HG02678 (cell line): ENCODE measurements at regions not wholly inside any gene's neighbourhood (a gene's known extent, or its start where the extent isn't known, plus 50 kb on each side); places are given as distances from the start of the nearest gene placed in this dataset.
A peak's percentile ranks its signal among the peaks of the same experiment; 100 is the strongest.

Source experiments
- ATAC-seq: cut with Tn5 transposase; IDR thresholded peaks from one replicate; pipeline ENCODE4 v1.9.1; 2021; ENCODE audit warnings: mild to moderate bottlenecking, moderate library complexity; ENCODE audit not compliant: unreplicated experiment

- no peak for ATAC-seq
Measured at GRCh38 chr6:113512576-113512975, 344.6 kb upstream of the MARCKS start.

- no peak for ATAC-seq
Measured at GRCh38 chr6:113513086-113513485, 344.1 kb upstream of the MARCKS start.

GRCh38 chr6:113522376-113522775 is 334.8 kb upstream of the MARCKS start:
- no peak for ATAC-seq

- no peak for ATAC-seq
Measured at GRCh38 chr6:113524826-113525225, 332.3 kb upstream of the MARCKS start.

- ATAC-seq: no peak
Measured at GRCh38 chr6:113526553-113526952, 330.6 kb upstream of the MARCKS start.

- no peak for ATAC-seq
Measured at GRCh38 chr6:113526995-113527394, 330.1 kb upstream of the MARCKS start.

- no peak for ATAC-seq
Measured at GRCh38 chr6:113528111-113528510, 329.0 kb upstream of the MARCKS start.

- ATAC-seq: no peak
Measured at GRCh38 chr6:113529196-113529595, 327.9 kb upstream of the MARCKS start.

- ATAC-seq: no peak
Measured at GRCh38 chr6:113529879-113530278, 327.3 kb upstream of the MARCKS start.

GRCh38 chr6:113530769-113531168 is 326.4 kb upstream of the MARCKS start:
- no peak for ATAC-seq

- ATAC-seq: no peak
Measured at GRCh38 chr6:113539202-113539601, 317.9 kb upstream of the MARCKS start.

- no peak for ATAC-seq
Measured at GRCh38 chr6:113539623-113540022, 317.5 kb upstream of the MARCKS start.

- ATAC-seq: no peak
Measured at GRCh38 chr6:113540466-113540865, 316.7 kb upstream of the MARCKS start.

- ATAC-seq: no peak
Measured at GRCh38 chr6:113551168-113551567, 306.0 kb upstream of the MARCKS start.

GRCh38 chr6:113556775-113557174 is 300.4 kb upstream of the MARCKS start:
- no peak for ATAC-seq

- no peak for ATAC-seq
Measured at GRCh38 chr6:113558431-113558830, 298.7 kb upstream of the MARCKS start.

GRCh38 chr6:113558966-113559365 is 298.2 kb upstream of the MARCKS start:
- ATAC-seq: no peak

- ATAC-seq: no peak
Measured at GRCh38 chr6:113560376-113560775, 296.8 kb upstream of the MARCKS start.

- no peak for ATAC-seq
Measured at GRCh38 chr6:113560908-113561307, 296.2 kb upstream of the MARCKS start.

GRCh38 chr6:113562248-113562647 is 294.9 kb upstream of the MARCKS start:
- peak; percentile 26 for ATAC-seq

GRCh38 chr6:113564371-113565171 is 292.6 kb upstream of the MARCKS start:
- peak; percentile 87 for ATAC-seq

GRCh38 chr6:113565306-113565705 is 291.8 kb upstream of the MARCKS start:
- ATAC-seq: no peak

GRCh38 chr6:113570161-113570560 is 287.0 kb upstream of the MARCKS start:
- no peak for ATAC-seq
